ENCODE measurements at regions not wholly inside any gene's neighbourhood (a gene's known extent, or its start where the extent isn't known, plus 50 kb on each side); places are given as distances from the start of the nearest gene placed in this dataset.

- no peak for DNase-seq
Measured at GRCh38 chr2:145119225-145119624, 599.3 kb upstream of the ZEB2 start.

GRCh38 chr2:145116834-145117725 lies 597.2 kb upstream of the ZEB2 start:
- no peak for DNase-seq

GRCh38 chr2:145116056-145116455 lies 596.1 kb upstream of the ZEB2 start:
- DNase-seq = no peak

- DNase-seq = no peak
Measured at GRCh38 chr2:145114726-145115125, 594.8 kb upstream of the ZEB2 start.

GRCh38 chr2:145112467-145112866 lies 592.5 kb upstream of the ZEB2 start:
- DNase-seq = no peak

- no peak for DNase-seq
Measured at GRCh38 chr2:145110668-145111356, 590.9 kb upstream of the ZEB2 start.

GRCh38 chr2:145108959-145109710 lies 589.2 kb upstream of the ZEB2 start:
- no peak for DNase-seq

- no peak for DNase-seq
Measured at GRCh38 chr2:145108361-145108778, 588.5 kb upstream of the ZEB2 start.

- no peak for DNase-seq
Measured at GRCh38 chr2:145106293-145106692, 586.4 kb upstream of the ZEB2 start.

GRCh38 chr2:145102706-145103105 lies 582.8 kb upstream of the ZEB2 start:
- no peak for DNase-seq

- no peak for DNase-seq
Measured at GRCh38 chr2:145100301-145100700, 580.4 kb upstream of the ZEB2 start.

GRCh38 chr2:145096582-145096981 lies 576.7 kb upstream of the ZEB2 start:
- DNase-seq = no peak

- no peak for DNase-seq
Measured at GRCh38 chr2:145095641-145096435, 575.9 kb upstream of the ZEB2 start.

GRCh38 chr2:145094370-145094769 lies 574.5 kb upstream of the ZEB2 start:
- DNase-seq = no peak

GRCh38 chr2:145091967-145092366 lies 572.0 kb upstream of the ZEB2 start:
- no peak for DNase-seq

GRCh38 chr2:145090841-145091761 lies 571.2 kb upstream of the ZEB2 start:
- DNase-seq = no peak

- DNase-seq = no peak
Measured at GRCh38 chr2:145088756-145089155, 568.8 kb upstream of the ZEB2 start.

- no peak for DNase-seq
Measured at GRCh38 chr2:145086910-145087309, 567.0 kb upstream of the ZEB2 start.

- DNase-seq = no peak
Measured at GRCh38 chr2:145085612-145086011, 565.7 kb upstream of the ZEB2 start.

- DNase-seq = no peak
Measured at GRCh38 chr2:145080426-145080825, 560.5 kb upstream of the ZEB2 start.

- no peak for DNase-seq
Measured at GRCh38 chr2:145079641-145080040, 559.7 kb upstream of the ZEB2 start.

- DNase-seq = no peak
Measured at GRCh38 chr2:145078923-145079322, 559.0 kb upstream of the ZEB2 start.
